Fibroblast of skin of left quadriceps (primary cell): ENCODE measurements at regions not wholly inside any gene's neighbourhood (a gene's known extent, or its start where the extent isn't known, plus 50 kb on each side); places are given as distances from the start of the nearest gene placed in this dataset.
"Not testable (repeated sequence)": the region's sequence is repeated elsewhere in the genome, so short reads cannot be mapped to it uniquely, and the experiment has no call there.

Experiments
- DNase-seq, 2 experiments: peaks; one replicate each; pipeline ENCODE4 v3.0.0-alpha.2; 2013; ENCODE audit warnings: low read depth in 2 of 2

DNA sequence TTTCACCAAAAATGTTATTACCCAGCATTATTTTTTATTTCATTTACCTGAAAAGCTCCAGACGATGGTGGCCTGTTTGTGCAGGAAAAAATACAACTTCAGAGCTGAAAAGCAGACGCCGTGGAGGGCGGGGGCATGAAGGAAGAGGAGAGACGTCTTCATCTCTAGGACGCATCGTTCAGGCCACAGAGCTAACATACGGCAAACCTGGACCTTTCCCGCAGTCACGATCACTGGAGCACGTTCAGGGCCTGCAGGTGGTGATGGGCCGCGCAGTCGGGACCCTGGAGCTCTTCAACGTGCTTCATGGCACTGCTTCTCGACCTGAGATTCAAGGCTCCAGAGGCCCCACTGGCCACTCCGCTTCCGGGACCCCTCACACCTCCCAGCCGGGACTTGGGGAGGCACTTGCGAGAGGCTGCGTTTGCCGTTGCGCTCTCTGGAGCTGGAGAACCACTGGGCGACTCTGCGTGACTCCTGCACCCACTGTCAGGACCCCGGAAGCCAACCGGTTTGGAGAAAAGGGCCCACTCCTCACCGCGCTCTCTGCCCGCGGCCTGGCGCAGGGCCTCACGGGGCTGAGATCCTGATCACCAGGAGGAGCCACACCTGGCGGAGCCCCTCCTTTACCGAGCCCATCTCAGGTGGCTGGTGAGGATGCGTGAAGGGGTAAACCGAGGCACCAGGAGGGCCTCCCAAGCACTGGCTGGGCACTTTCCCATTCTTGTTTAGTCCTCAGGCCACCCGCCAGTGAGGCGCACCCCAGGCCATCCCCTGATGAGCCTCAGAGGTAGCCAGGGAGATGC, 164.4 kb upstream of the AFDN start:
- no peak for DNase-seq

DNA sequence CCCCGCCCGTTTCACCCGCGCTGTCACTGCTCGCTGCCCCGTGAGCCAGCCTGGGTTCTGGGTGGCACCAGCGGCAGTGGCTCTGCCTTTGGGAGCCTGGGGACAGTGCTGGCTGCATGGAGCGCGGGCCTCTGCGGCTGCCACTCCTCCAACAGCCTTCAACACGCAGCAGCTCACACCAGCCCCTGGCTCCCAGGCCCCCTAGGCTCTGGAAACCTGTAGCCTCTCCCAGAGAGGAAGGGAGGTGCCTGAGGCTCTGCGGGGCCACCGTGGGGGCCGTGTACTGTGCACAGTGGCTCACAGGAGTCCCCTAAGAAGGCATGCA, 163.9 kb upstream of the AFDN start:
- DNase-seq, result no peak

DNA sequence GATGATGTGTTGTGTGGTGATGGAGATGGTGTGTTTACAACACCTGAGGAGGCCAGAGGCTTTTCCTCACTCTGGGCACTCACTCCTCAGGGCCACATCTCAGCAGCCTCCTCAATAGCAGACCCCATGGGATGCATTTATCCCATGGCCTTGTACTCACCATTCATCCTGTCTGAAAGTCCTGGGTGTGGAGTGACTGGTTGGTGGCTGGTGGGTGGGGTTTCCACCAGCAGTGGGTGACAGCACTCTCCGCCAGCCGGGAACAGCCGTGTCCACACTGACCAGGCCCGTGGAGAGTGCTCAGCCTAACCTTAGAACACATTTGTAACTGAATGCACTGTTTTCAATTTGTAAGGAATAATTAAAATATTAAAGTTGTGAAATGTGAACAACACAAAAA, 163.4 kb upstream of the AFDN start:
- DNase-seq, result no peak

DNA sequence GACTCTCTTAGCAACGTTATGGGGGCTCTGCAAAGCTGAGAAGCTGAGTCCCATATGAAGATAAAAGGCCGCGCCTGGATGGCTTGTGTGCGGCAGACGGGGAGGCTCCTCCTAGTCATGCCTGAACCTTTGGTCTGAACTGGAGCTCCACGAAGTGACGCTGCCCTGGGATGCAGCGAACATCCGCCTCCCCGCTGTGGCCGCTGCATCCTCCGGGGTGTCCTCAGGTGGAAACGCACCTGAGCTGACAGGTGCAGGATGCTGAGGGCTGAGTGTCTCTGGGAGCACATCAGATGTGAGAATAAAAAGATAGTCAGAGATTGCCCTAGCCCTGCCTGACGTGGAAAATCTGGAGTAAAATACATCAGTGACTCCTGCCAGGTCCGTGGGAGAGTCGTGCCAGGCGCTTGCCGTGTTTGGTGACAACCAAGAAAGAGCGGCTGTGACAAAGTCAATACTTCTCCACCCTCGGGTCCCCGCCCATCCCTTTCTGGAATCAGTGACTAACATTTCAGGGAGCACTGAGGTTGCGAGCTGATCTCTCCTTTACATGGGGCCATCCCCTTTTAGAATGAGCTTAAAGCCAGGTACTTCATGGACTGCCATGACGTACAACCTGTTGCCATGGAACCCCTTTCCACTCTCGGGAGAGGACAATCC, 162.8 kb upstream of the AFDN start:
- no peak for DNase-seq

DNA sequence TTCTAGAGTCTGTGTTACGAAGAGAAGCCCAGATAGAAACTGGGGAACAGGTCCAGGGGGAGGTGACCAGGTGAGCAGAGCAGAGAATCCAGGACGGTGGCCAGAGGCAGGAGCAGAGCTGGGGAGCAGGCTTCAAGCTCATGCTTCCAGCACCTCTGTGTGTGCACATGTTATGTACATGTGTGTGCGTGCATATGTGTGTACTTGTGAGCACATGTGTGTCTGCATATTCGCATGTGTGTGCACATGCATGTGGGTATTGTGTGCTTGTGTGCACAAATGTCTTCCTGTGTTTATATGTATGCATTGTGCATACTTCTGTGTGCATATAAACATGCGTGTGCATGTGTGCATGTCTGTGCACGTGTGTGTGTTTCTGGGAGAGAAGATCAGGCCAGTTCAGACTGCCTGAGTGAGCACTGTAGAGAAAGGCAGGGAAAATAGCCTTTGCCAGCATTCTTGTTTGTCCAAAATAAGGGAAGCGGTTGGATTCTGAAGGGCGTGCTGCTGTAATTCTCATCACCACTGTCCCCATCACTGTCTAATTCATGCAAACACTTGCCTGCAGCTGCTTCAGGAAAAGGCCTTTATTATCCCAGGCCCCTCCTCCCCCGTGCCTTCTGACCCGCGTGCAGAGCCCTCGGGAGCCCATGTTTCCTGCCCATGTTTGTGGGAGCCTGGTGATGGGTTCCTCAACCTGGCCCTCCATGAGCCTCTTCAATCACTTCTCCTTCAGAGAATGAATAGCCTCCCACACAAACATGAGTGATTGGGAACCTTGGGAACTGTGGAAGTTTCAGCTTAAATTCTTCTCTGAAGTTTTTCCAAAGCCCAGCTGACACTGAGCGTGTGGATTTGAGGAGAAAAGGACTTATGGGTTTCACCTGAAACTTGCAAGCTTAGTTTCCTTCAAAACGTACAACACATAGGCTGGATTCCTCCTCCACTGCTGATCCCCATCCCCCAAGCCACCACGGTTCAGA, 161.7 kb upstream of the AFDN start:
- DNase-seq, result no peak

DNA sequence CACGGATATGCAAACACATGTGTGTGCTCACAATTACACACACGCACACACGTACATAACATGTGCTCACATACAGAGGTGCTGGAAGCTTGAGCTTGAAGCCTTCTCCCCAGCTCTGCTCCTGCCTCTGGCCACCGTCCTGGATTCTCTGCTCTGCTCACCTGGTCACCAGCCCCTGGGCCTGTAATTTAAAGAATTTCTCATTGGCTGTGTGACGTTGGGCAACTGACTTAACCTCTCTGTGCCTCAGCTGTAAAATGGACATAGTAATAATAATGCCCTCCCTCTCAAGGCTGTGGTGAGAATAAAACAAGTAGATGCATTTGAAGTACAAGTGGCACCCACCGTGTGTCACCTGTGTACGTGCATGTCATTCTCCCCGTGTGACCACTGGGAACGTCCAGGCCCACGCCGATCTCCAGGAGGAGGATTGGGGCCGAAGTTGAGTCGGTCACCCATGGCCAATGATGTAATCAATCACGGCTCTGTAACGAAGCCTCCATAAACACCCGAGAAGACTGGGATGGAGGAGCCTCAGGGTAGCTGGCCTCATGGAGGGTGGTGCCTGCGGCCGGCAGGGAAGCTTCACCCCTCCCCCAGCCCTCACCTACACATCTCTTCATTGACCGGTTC, 160.9 kb upstream of the AFDN start:
- DNase-seq, result no peak

DNA sequence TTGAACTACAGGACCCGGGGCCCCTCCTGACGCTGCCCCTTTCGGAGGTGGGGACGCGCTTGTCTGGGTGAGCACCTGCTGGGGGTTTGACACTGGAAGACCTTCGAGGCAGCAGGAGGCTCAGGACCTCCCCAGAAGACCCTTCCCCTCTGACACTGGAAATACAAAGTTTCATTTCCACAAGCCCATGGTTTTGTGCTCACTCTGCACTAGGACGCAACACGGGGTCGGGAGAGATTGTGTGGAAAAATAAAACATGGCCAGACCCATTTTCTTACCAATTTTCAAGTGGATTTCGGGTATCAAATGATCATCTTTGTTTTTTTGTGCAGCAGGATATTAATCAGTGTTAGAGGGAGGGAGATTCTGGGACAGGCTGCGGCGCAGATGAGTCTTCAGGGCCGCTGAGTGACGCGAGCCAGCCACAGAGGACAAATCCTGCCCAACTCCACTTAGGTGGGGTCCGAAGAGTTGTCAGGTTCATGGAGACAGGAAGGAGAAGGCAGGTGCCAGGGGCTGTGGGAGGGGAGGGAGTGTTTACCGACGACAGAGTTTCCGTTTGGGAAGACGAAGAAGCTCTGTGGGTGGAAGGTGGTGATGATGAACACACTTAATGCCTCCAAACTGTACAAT, 160.0 kb upstream of the AFDN start:
- no peak for DNase-seq

DNA sequence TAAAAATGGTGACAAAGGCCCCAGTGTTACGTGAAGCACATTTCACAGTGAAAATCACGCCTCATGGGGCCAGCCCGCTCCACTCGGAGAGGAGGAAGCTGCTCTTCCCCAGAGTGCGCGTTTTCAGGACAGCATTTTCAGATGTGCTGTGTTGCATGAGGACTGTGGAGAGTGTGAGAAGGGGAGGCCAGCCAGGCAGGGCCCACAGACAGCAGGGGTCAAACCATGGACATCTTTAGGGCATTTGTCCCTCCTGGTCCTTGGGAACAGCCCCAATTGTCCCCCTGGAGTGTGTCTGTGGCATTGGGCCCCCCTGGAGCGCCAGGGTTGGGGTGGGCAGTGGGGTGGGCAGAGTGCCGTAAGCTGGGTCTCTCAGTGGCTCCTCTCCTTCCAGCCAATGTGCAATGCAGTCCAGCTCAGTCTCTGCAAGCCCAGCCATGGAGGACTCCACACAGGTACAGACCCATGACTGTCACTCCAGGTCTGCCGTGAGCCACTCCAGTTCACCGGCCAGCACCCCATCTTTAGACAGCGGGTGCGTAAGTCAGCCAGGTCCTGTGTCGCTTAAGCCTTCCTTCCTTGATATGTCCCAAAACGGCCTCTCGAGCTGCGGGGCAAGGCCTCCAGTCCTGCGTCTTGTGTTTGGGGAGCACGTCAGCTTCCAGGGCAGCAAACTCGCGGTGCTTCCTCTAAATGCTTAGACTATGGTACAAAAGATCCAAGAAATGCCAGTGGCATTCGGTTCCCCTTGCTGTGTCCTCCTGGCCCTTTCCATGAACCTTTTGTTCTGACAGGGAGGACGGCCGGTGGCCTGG, 159.3 kb upstream of the AFDN start:
- DNase-seq, result no peak

DNA sequence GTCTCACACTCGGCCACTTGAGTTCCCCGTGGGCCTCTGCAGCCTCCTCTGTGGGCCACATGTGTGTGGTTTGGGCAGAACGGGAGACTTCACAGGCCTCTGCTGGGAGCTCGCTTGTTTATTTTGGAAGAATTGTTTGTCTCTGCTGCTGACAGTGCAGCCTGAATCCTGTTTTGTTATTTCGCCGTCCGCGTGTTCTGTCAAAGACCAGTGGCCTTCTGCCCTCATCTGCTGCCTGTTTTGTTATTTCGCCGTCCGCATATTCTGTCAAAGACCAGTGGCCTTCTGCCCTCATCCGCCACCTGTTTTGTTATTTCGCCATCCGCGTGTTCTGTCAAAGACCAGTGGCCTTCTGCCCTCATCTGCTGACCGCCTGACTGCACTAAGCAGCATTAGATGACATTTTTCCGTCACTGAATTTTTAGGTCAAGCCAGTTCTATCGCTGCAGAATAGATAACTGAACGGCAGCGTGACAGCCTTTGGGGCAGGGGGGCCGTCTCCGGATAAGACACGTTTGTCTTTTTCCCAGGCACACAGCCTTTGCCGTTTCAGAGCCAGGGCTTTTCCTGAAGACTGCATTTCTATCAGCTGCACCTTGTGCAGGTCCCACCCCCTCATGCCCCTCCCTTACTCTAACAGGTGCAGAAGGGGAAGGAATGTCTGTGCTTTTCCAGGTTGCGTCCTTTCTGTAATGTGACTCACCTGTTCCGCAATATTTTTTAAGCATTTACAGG, 158.5 kb upstream of the AFDN start:
- DNase-seq, result no peak

DNA sequence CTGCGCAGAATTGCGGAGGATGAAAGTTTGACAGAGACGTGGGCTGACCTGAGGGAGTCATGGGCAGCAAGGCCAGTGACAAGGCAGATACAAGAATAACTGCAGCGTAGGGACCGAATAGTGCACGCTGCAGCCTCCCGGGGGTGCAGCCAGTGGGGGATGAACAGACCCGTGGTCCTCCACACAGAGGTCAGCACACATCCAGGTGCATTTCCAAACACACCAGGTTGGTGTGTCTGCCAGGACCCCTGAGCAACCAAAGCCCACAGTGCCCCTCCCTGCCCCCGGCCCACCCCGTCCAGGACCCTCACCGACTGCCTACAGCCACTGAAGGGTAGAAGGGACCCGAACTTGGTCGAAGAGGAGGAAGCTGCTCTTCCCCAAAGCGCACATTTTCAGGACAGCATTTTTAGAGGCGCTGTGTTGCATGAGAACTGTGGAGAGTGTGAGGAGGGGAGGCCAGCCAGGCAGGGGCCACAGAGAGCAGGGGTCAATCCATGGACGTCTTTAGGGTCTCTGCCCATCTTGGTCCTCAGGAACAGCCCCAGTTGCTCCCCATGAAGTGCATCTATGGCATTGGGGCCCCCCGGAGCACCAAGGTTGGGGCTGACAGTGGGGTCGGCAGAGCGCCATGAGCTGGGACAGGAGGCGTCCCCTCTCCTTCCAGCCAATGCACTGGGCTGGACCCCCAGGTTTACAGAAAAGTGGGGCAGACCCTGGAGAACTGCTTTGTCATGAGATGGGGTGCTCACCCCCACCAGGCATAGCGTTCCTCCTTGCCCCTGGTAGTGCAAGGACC, 157.8 kb upstream of the AFDN start:
- no peak for DNase-seq

DNA sequence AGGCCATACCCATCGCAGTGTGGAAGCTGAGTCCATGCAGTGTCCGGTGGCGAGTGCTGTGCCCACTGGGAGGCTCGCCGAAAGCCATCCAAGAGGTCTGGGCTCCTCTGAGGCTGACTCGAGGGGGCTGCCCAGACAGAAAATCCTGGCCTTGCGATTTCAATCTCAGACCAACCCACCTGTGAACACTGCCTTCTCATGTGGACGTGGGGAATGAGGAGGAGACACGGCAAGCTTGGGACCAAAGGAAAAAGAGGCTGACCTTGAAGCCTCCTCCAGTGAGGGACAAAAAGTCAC, 157.2 kb upstream of the AFDN start:
- no peak for DNase-seq

DNA sequence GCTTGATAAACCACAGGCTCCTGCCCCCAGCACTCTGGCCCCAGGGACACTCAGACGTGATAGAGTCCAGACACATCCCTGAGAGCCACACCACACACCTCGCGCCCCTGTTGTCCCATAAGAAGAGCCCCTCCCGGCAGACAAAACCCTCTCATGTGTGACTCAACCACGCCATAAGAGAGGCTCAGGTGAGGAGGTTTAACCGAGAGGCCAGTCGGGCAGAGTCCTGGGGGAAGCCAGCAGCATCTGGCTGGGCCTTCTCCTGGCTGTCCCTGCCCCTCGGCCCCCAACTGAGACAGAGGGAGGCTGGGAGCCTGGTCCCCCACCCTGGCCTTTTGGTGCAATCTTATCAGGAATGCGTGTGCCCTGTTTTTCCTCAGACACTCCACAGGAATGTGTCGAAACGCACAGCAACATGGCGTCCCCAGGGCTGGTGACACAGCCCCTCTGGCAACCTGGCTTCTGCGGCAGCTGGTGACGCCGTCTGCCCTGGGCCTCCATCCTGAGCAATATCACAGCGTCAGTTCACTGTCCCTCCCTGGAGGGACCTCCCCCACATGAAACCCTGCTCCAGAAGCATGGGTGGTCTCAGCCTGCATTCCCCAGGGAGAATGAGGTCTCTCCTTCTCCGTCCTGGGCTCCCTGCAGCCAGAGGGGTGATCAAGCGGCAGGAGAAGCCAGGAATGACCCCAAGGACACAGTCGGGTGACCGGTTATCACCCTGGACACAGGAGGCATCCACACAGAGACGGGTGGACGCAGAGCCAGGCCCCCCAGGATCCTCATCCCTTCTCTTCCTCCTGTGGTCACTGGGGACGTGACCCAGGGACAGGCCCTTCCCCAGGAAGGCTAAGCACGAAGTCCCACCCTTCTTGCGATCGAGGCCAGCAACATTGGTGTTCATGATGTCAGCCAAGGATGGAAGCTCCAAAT, 156.6 kb upstream of the AFDN start:
- no peak for DNase-seq

DNA sequence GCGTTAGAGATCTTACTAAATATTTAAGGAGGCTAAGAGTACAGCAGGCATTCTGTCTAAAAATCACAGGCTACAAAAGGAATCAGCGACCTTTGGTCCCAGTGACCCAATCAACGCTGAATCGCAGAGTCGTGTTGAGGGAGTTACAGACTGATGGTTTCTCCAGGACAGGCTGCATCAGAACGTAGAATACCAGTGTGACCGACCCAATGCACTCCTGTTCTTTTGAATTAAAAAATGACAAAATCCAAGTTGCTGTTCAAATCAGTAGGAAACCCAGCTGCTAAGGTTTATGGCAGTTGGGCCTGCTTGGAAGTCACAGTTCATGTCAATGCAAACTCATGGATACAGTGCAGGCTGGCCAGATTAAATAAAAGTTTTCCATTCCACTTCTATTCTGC, 155.8 kb upstream of the AFDN start:
- no peak for DNase-seq

DNA sequence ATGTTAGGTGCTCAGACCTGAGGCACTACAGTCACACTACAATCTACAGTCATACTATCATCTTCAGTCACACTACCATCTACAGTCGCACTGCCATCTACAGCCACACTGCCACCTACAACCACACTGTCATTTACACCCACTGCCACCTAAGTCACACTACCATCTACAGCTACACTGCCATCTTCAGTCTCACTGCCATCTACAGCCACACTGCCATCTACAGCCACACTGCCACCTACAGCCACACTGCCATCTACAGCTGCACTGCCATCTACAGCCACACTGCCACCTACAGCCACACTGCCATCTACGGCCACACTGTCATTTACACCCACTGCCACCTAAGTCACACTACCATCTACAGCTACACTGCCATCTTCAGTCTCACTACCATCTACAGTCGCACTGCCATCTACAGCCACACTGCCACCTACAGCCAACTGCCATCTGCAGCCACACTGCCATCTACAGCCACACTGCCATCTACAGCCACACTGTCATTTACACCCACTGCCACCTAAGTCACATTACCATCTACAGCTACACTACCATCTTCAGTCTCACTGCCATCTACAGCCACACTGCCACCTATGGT, 155.2 kb upstream of the AFDN start:
- DNase-seq, result not testable (repeated sequence)

DNA sequence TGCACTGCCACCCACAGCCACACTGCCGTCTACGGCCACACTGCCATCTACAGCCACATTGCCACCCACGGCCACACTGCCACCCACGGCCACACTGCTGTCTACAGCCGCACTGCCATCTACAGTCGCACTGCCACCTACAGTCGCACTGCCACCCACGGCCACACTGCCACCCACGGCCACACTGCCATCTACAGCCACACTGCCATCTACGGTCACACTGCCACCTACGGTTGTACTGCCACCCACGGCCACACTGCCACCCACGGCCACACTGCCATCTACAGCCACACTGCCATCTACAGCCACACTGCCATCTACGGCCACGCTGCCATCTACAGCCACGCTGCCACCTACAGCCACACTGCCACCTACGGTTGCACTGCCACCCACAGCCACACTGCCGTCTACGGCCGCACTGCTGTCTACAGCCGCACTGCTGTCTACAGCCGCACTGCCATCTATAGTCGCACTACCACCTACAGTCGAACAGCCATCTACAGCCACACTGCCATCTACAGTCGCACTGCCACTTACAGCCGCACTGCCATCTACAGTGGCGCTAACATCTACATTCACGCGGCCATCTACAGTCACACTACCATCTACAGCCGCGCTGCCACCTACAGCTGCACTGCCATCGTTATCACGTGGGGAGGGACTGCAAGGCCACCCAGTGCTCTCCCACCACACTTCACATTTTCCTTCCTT, 154.6 kb upstream of the AFDN start:
- no peak for DNase-seq

DNA sequence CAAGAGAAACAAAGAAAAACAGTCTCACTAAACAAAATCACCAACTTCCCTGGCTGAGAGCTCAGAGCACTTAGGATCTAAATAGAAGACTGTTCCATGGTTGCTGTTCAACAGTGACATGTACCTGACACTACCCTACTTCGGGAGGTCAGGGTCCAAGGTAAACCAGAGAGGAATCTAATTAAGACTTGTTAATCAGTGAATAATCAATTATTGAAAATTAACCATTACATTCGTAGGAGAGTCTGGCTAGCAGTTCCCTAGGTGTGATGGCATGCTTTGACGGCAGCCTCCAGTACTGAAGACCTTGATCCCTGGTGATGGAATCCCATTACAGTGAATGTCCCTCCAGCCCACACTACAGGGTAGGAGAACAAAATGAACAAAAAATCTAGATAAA, 154.0 kb upstream of the AFDN start:
- DNase-seq, result no peak

DNA sequence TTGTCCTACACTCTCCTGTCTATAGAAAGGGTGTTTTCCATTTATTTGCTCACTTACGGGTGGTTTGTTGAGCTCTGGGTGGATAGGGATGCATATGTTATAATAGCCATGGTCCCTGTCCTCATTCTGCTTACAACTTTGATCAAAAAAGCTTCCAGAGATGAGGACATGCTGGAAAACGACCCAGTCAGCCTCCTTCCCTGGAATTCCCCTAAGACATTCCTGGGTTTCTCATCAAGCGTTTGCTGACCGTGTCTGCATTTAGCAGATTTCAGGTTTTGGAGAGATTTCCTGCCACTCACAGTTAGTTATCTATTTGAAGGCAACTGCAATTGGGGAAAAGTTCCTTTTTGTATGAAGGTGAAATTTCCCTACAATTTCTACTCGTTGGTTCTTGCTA, 152.8 kb upstream of the AFDN start:
- no peak for DNase-seq
